ENCODE measurements at regions not wholly inside any gene's neighbourhood (a gene's known extent, or its start where the extent isn't known, plus 50 kb on each side); places are given as distances from the start of the nearest gene placed in this dataset.

DNA sequence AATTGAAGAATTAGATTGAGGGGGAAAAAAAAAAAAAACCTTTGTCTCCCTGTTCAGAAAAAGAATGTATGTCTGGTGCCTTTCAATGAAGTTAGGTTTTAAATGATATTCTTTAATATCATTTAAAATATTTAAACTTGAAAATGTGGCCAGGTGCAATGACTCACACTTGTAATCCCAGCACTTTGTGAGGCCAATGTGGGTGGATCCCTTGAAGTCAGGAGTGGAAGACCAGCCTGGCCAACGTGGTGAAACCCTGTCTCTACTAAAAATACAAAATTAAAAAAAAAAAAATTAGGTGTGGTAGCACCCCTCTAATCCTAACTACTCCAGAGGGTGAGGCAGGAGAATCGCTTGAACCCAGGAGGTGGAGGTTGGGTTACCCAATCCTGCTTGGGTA, 111.1 kb upstream of the RASA1 start:
- no peak for DNase-seq

GRCh38 chr5:87164409-87164808, 103.3 kb upstream of the RASA1 start:
- in situ Hi-C loops (cut with MboI; ENCODE audit: low pct_ligation_motif_present in 1 of 4, low pct_unique_long_range_greater_than_20kb in 1 of 4, low sequenced_read_pairs in 3 of 4), result no loop called here
- no peaks in the 10 kb centered on the region for H3K27me3 ChIP-seq
- no peak overlapping the region for H3K27ac ChIP-seq
- no peak for DNase-seq
- no peaks in the 10 kb centered on the region for H3K36me3 ChIP-seq
- TF ChIP-seq POLR2AphosphoS5 (IDR thresholded peaks at IDR 0.05) (no peak), EP300 (IDR thresholded peaks at IDR 0.05; ENCODE audit: low read depth) (no peak), CTCF (IDR thresholded peaks at IDR 0.05) (no peak), POLR2A (IDR thresholded peaks at IDR 0.05) (no peak)
- no peaks in the 10 kb centered on the region for H3K4me1 ChIP-seq
- H3K9me3 ChIP-seq, result no peaks in the 10 kb centered on the region
- 63 to 75% methylated on average over 2 of the region's 2 CpGs for WGBS, 2 donors (ENCODE audit: low coverage in 1 of 2)
- intact Hi-C loops (cut with DNase I; ENCODE audit: low total_unique reads), result no loop called here
- no peak overlapping the region for H3K4me3 ChIP-seq

More for the DNA sequence above, 111.1 kb upstream of the RASA1 start:
- H3K9me3 ChIP-seq, result no peaks in the 10 kb centered on the region
- no peaks in the 10 kb centered on the region for H3K36me3 ChIP-seq
- WGBS, 2 donors (ENCODE audit: low coverage in 1 of 2), result 51 to 58% methylated on average over 2 of the region's 2 CpGs
- H3K27me3 ChIP-seq, result no peaks in the 10 kb centered on the region
- in situ Hi-C loops (cut with MboI; ENCODE audit: low pct_ligation_motif_present in 1 of 4, low pct_unique_long_range_greater_than_20kb in 1 of 4, low sequenced_read_pairs in 3 of 4) (no loop called here), intact Hi-C loops (cut with DNase I; ENCODE audit: low total_unique reads) (no loop called here)
- H3K27ac ChIP-seq, result no peak overlapping the region
- H3K4me3 ChIP-seq, result no peak overlapping the region
- H3K4me1 ChIP-seq, result no peaks in the 10 kb centered on the region
- TF ChIP-seq CTCF (IDR thresholded peaks at IDR 0.05) (no peak), POLR2A (IDR thresholded peaks at IDR 0.05) (no peak), EP300 (IDR thresholded peaks at IDR 0.05; ENCODE audit: low read depth) (no peak), POLR2AphosphoS5 (IDR thresholded peaks at IDR 0.05) (no peak)

DNA sequence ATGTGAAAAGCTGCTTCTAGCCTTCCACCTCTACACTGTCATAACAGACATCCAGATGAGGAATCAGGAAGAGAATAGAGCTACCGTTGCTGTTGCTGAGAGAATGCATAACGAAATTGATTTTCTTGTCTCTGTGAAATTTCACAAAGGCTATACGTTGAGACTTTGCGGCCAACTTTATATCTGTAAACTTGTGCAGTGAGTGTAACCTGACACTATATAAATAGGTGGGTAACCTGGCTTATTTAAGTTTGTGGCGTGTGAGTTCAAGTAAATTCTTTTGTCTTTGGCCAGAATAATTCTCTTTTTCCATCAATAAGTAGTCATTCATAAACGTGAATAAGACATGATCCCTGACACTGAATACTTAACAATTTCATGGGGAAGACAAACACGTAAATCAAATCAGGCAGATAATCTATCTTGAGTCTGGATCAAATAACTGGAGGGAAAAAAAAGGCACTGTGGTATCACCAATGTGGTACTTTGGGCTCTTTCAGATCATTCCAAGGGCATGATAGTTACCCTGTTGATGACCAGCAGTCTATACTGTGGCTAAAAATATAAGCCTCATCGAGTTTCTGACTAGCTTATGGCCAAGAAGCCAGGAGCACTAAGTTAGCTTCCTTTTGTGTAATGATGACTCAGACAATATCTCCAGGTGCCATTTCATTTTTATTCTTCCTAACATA, 98.2 kb upstream of the RASA1 start:
- no peak for DNase-seq
- intact Hi-C loops (cut with DNase I; ENCODE audit: low total_unique reads) (no loop called here), in situ Hi-C loops (cut with MboI; ENCODE audit: low pct_ligation_motif_present in 1 of 4, low pct_unique_long_range_greater_than_20kb in 1 of 4, low sequenced_read_pairs in 3 of 4) (no loop called here)
- no peak for TF ChIP-seq EP300 (IDR thresholded peaks at IDR 0.05; ENCODE audit: low read depth)
- TF ChIP-seq POLR2A (IDR thresholded peaks at IDR 0.05), result no peak
- TF ChIP-seq CTCF (IDR thresholded peaks at IDR 0.05), result no peak
- TF ChIP-seq POLR2AphosphoS5 (IDR thresholded peaks at IDR 0.05), result no peak
- Histone ChIP-seq H3K4me3 (no peak overlapping the region), H3K36me3 (no peaks in the 10 kb centered on the region), H3K4me1 (no peaks in the 10 kb centered on the region), H3K27ac (no peak overlapping the region), H3K9me3 (no peaks in the 10 kb centered on the region), H3K27me3 (no peaks in the 10 kb centered on the region)
- 60 to 65% methylated on average over 7 to 8 of the region's 8 CpGs for WGBS, 2 donors (ENCODE audit: low coverage in 1 of 2)

- no peaks in the 10 kb centered on the region for H3K27me3 ChIP-seq
- H3K27ac ChIP-seq, result no peak overlapping the region
- H3K4me3 ChIP-seq, result no peak overlapping the region
- H3K36me3 ChIP-seq, result no peaks in the 10 kb centered on the region
- no peaks in the 10 kb centered on the region for H3K9me3 ChIP-seq
- TF ChIP-seq POLR2AphosphoS5 (IDR thresholded peaks at IDR 0.05) (no peak), EP300 (IDR thresholded peaks at IDR 0.05; ENCODE audit: low read depth) (no peak), CTCF (IDR thresholded peaks at IDR 0.05) (no peak)
- in situ Hi-C loops (cut with MboI; ENCODE audit: low pct_ligation_motif_present in 1 of 4, low pct_unique_long_range_greater_than_20kb in 1 of 4, low sequenced_read_pairs in 3 of 4) (no loop called here), intact Hi-C loops (cut with DNase I; ENCODE audit: low total_unique reads) (no loop called here)
- H3K4me1 ChIP-seq, result no peaks in the 10 kb centered on the region
- 60 to 70% methylated on average over 3 of the region's 3 CpGs for WGBS, 2 donors (ENCODE audit: low coverage in 1 of 2)
- no peak for DNase-seq
Observed at GRCh38 chr5:87170799-87171198, 96.9 kb upstream of the RASA1 start.
